SK-N-SH treated with all-trans-retinoic acid at 6 μM for 48 hours (cell line): ENCODE measurements at regions not wholly inside any gene's neighbourhood (a gene's known extent, or its start where the extent isn't known, plus 50 kb on each side); places are given as distances from the start of the nearest gene placed in this dataset.
A peak's percentile ranks its signal among the peaks of the same experiment; 100 is the strongest.

ENCODE experiments used
- ATAC-seq: fragments of 200-7000 bp; cut with Tn5 transposase; 3 replicates; pipeline ENCODE4 v1.9.1; 2020; ENCODE audit warnings: mild to moderate bottlenecking, moderate library complexity
- ARNTL ChIP-seq: fragments of 450-650 bp; formaldehyde crosslinking; IDR thresholded peaks from 2 replicates; pipeline ENCODE4 v1.5.0; 2020; ENCODE audit warnings: low read depth, mild to moderate bottlenecking, moderate library complexity, borderline replicate concordance
- BACH2 ChIP-seq: fragments of 250-450 bp; sonication (Bioruptor Pico); IDR thresholded peaks from 2 replicates; pipeline ENCODE4 v1.9.0; 2021; ENCODE audit warnings: mild to moderate bottlenecking, borderline replicate concordance
- ESRRG ChIP-seq: fragments of 250-450 bp; sonication (Bioruptor Pico); IDR thresholded peaks from 2 replicates; pipeline ENCODE4 v1.6.1; 2021; ENCODE audit warnings: mild to moderate bottlenecking
- GLIS3 ChIP-seq: fragments of 250-450 bp; sonication (Bioruptor Pico); IDR thresholded peaks from 2 replicates; pipeline ENCODE4 v1.5.0; 2020; ENCODE audit warnings: mild to moderate bottlenecking, moderate library complexity
- ISL1 ChIP-seq: fragments of 250-450 bp; sonication (Bioruptor Pico); IDR thresholded peaks from 2 replicates; pipeline ENCODE4 v2.1.2; 2022; ENCODE audit warnings: mild to moderate bottlenecking, moderate library complexity
- OSR1 ChIP-seq: fragments of 250-450 bp; sonication (Bioruptor Pico); IDR thresholded peaks from 2 replicates; pipeline ENCODE4 v1.8.0; 2022; ENCODE audit warnings: moderate library complexity, mild to moderate bottlenecking, inconsistent platforms
- PPARA ChIP-seq: fragments of 250-450 bp; sonication (Bioruptor Pico); IDR thresholded peaks from 2 replicates; pipeline ENCODE4 v1.5.0; 2020; ENCODE audit warnings: mild to moderate bottlenecking, borderline replicate concordance
- SNAI2 ChIP-seq: fragments of 250-450 bp; sonication (Bioruptor Pico); IDR thresholded peaks from 2 replicates; pipeline ENCODE4 v1.5.0; 2020; ENCODE audit warnings: mild to moderate bottlenecking, moderate library complexity
- TCF4 ChIP-seq: fragments of 250-450 bp; sonication (Bioruptor Pico); IDR thresholded peaks from 2 replicates; pipeline ENCODE4 v1.8.0; 2021; ENCODE audit warnings: mild to moderate bottlenecking, moderate library complexity, borderline replicate concordance
- TOX ChIP-seq: fragments of 250-450 bp; sonication (Bioruptor Pico); IDR thresholded peaks from 2 replicates; pipeline ENCODE4 v1.8.0; 2021; ENCODE audit warnings: mild to moderate bottlenecking, moderate library complexity, borderline replicate concordance
- ZC3H10 ChIP-seq: fragments of 250-450 bp; sonication (Bioruptor Pico); IDR thresholded peaks from 2 replicates; pipeline ENCODE4 v1.5.1; 2021; ENCODE audit warnings: mild to moderate bottlenecking, moderate library complexity
- ZFP3 ChIP-seq: fragments of 250-450 bp; sonication (Bioruptor Pico); IDR thresholded peaks from 2 replicates; pipeline ENCODE4 v1.5.0; 2020; ENCODE audit warnings: mild to moderate bottlenecking, moderate library complexity
- ZFP30 ChIP-seq: fragments of 450-650 bp; formaldehyde crosslinking; IDR thresholded peaks from 2 replicates; pipeline ENCODE4 v1.5.0; 2022; ENCODE audit warnings: mild to moderate bottlenecking, moderate library complexity
- ZNF565 ChIP-seq: fragments of 450-650 bp; formaldehyde crosslinking; conservative IDR thresholded peaks from 2 replicates; pipeline ENCODE4 v1.5.0; 2020; ENCODE audit warnings: low read depth, mild to moderate bottlenecking, moderate library complexity
- ZNF70 ChIP-seq: fragments of 450-650 bp; formaldehyde crosslinking; IDR thresholded peaks from 2 replicates; pipeline ENCODE4 v1.5.0; 2020; ENCODE audit warnings: mild to moderate bottlenecking, moderate library complexity
- ZNF8 ChIP-seq: fragments of 450-650 bp; formaldehyde crosslinking; IDR thresholded peaks from 2 replicates; pipeline ENCODE4 v1.5.0; 2020; ENCODE audit warnings: mild to moderate bottlenecking, moderate library complexity
- TF ChIP-seq, protein P1 (sequence below): fragments of 250-450 bp; sonication (Bioruptor Pico); IDR thresholded peaks from 2 replicates; pipeline ENCODE4 v1.5.0; 2020; ENCODE audit warnings: mild to moderate bottlenecking, moderate library complexity
- TF ChIP-seq, protein P2 (sequence below): fragments of 250-450 bp; sonication (Bioruptor Pico); IDR thresholded peaks from 2 replicates; pipeline ENCODE4 v1.5.1; 2021; ENCODE audit warnings: mild to moderate bottlenecking, moderate library complexity
- TF ChIP-seq, protein P3 (sequence below): fragments of 250-450 bp; sonication (Bioruptor Pico); IDR thresholded peaks from 2 replicates; pipeline ENCODE4 v1.5.1; 2020; ENCODE audit warnings: low read depth, mild to moderate bottlenecking, moderate library complexity
- TF ChIP-seq, protein P4 (sequence below): fragments of 250-450 bp; sonication (Bioruptor Pico); IDR thresholded peaks from 2 replicates; pipeline ENCODE4 v1.8.0; 2021; ENCODE audit warnings: low read depth, mild to moderate bottlenecking, moderate library complexity, borderline replicate concordance
- TF ChIP-seq, protein P5 (sequence below): fragments of 250-450 bp; sonication (Bioruptor Pico); IDR thresholded peaks from 2 replicates; pipeline ENCODE4 v1.8.0; 2020; ENCODE audit warnings: mild to moderate bottlenecking, moderate library complexity, borderline replicate concordance

DNA sequence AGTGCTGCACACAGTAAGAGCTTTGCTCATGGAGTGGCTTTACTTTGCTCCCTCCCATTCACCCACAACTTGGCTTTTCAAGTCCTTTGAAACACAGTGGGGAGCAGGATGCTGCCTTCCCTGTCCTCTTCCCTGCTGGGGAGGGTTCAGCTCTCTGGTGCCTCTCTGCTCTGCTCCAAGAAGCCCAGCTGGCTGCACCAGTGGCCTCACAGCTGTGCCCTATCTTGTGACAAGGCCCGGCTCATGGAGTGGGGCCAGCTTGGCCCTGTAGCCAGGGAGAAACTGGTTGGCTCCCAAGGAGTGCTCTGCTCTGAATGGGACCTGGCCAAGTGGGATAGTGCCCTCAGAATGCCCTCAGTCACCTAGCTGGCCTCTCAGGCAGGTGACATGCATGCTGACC, 212.3 kb upstream of the ZMIZ1 start:
- TF ChIP-seq TOX (no peak), OSR1 (CRISPR knock-in tag) (no peak), ESRRG (no peak)
- TF ChIP-seq, protein P1, sequence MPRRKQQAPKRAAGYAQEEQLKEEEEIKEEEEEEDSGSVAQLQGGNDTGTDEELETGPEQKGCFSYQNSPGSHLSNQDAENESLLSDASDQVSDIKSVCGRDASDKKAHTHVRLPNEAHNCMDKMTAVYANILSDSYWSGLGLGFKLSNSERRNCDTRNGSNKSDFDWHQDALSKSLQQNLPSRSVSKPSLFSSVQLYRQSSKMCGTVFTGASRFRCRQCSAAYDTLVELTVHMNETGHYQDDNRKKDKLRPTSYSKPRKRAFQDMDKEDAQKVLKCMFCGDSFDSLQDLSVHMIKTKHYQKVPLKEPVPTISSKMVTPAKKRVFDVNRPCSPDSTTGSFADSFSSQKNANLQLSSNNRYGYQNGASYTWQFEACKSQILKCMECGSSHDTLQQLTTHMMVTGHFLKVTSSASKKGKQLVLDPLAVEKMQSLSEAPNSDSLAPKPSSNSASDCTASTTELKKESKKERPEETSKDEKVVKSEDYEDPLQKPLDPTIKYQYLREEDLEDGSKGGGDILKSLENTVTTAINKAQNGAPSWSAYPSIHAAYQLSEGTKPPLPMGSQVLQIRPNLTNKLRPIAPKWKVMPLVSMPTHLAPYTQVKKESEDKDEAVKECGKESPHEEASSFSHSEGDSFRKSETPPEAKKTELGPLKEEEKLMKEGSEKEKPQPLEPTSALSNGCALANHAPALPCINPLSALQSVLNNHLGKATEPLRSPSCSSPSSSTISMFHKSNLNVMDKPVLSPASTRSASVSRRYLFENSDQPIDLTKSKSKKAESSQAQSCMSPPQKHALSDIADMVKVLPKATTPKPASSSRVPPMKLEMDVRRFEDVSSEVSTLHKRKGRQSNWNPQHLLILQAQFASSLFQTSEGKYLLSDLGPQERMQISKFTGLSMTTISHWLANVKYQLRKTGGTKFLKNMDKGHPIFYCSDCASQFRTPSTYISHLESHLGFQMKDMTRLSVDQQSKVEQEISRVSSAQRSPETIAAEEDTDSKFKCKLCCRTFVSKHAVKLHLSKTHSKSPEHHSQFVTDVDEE (CRISPR knock-in tag) = no peak
- TF ChIP-seq, protein P2, sequence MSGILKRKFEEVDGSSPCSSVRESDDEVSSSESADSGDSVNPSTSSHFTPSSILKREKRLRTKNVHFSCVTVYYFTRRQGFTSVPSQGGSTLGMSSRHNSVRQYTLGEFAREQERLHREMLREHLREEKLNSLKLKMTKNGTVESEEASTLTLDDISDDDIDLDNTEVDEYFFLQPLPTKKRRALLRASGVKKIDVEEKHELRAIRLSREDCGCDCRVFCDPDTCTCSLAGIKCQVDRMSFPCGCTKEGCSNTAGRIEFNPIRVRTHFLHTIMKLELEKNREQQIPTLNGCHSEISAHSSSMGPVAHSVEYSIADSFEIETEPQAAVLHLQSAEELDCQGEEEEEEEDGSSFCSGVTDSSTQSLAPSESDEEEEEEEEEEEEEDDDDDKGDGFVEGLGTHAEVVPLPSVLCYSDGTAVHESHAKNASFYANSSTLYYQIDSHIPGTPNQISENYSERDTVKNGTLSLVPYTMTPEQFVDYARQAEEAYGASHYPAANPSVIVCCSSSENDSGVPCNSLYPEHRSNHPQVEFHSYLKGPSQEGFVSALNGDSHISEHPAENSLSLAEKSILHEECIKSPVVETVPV (CRISPR knock-in tag) = no peak
- TF ChIP-seq, all 23 proteins: peak for 0
- no peak for ATAC-seq

DNA sequence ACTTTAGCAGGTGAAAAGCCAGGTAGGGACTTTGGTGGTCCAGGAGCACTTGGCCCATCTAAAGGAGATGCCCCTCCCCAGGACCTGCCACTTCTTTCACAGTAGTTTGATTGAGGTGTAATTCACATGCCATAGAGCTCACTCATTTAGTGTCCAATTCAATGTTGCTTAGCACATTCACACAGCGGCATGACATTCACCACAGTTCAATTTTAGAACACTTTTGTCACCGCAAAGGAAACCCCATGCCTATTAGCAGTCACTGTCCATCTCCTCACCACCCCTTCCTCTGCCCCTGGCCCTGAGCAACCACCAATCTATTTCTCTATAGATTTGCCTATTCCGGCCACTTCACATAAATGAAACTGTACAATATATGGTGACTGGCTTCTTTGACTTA, 211.6 kb upstream of the ZMIZ1 start:
- no peak for ATAC-seq

DNA sequence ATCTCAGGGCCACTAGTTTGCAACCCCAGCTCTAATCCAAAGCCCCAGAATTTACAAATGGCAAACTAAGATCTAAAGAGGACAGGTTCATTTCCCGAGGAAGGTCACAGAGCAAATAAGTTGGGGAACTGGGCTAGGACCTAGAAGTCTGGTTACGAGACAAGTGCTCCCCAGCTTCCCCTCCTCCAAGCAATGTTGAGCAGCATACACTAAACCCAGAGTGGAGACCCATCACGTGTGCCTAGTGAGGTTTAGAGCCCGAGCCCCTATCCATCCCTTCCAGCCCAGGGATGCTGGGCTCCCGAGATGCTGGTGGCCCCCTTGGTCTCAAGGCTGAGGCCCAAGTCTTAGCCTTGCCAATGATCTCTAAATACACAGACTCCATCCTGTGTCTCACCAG, 209.5 kb upstream of the ZMIZ1 start:
- TF ChIP-seq TCF4 (CRISPR knock-in tag) (no peak), ZFP3 (CRISPR knock-in tag) (no peak), ESRRG (no peak), ISL1 (CRISPR knock-in tag) (no peak), OSR1 (CRISPR knock-in tag) (no peak), TOX (no peak), ZFP30 (no peak), ZC3H10 (CRISPR knock-in tag) (no peak), ZNF565 (no peak), PPARA (no peak)
- TF ChIP-seq, protein P3, sequence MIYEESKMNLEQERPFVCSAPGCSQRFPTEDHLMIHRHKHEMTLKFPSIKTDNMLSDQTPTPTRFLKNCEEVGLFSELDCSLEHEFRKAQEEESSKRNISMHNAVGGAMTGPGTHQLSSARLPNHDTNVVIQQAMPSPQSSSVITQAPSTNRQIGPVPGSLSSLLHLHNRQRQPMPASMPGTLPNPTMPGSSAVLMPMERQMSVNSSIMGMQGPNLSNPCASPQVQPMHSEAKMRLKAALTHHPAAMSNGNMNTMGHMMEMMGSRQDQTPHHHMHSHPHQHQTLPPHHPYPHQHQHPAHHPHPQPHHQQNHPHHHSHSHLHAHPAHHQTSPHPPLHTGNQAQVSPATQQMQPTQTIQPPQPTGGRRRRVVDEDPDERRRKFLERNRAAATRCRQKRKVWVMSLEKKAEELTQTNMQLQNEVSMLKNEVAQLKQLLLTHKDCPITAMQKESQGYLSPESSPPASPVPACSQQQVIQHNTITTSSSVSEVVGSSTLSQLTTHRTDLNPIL (CRISPR knock-in tag) = no peak
- TF ChIP-seq, all 23 proteins: peak for 0
- ATAC-seq = no peak

More for the DNA sequence above, 211.6 kb upstream of the ZMIZ1 start:
- TF ChIP-seq ZNF8 (CRISPR knock-in tag) (no peak), ZC3H10 (CRISPR knock-in tag) (no peak), ZFP3 (CRISPR knock-in tag) (no peak), BACH2 (CRISPR knock-in tag) (no peak), ZNF565 (no peak), ISL1 (CRISPR knock-in tag) (no peak), PPARA (no peak), ARNTL (no peak), ESRRG (no peak), ZNF70 (CRISPR knock-in tag) (no peak)
- TF ChIP-seq, protein P4, sequence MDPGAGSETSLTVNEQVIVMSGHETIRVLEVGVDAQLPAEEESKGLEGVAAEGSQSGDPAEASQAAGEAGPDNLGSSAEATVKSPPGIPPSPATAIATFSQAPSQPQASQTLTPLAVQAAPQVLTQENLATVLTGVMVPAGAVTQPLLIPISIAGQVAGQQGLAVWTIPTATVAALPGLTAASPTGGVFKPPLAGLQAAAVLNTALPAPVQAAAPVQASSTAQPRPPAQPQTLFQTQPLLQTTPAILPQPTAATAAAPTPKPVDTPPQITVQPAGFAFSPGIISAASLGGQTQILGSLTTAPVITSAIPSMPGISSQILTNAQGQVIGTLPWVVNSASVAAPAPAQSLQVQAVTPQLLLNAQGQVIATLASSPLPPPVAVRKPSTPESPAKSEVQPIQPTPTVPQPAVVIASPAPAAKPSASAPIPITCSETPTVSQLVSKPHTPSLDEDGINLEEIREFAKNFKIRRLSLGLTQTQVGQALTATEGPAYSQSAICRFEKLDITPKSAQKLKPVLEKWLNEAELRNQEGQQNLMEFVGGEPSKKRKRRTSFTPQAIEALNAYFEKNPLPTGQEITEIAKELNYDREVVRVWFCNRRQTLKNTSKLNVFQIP (CRISPR knock-in tag) = no peak

DNA sequence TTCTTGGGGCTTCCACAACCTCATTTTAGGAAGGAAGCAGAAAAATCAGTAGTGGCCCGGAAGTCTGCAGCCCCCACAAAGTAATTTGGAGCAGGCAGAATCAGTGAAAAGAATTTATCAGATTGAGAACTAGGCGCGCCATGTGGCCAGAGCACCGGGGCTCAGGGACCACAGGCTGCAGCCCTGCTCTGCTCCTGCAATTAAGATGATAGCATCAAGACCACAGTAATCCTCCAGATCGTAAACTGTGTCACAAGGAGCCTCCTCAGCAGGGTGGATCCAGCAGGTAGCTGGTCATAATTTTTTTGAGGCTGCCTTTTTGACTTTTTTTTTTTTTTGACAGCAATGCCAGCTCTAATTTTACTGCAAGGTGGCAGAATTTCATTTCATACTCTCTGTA, 209.0 kb upstream of the ZMIZ1 start:
- no peak for ATAC-seq
- TF ChIP-seq ZFP30 (no peak), TCF4 (CRISPR knock-in tag) (peak; percentile 64; the same call in 1 of the 2 replicates), SNAI2 (CRISPR knock-in tag) (no peak), PPARA (no peak), OSR1 (CRISPR knock-in tag) (no peak), ZNF565 (no peak)

DNA sequence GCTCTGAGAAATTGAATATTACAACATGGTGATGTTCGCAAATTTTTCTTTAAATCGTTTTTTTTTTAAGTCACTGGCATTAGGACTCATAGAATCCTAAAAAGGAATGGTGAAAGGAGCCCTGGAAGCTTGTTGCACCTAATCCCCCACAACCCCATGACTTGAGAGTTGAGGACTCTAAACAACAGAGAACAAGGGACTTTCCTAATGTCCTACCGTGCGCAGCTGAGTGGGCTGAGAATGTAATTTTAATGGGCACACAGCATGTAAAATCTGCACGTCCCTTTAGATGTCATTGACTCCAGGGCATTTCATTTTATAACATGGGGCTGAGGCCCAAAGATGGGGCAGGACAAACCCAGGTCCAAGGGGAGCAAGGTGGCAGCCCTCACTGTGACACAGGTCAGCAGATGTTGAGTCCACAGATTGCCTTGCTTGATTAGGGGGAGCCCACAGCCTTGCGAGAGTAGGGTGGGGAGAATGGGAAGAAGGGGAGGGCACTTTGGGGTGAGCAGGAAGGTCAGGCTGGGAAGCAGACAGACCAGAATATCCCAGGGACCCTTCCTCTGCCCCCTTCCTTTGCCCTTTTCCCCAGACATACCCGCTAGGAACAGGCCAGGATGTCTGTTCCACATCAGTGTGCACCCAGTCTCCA, 208.4 kb upstream of the ZMIZ1 start:
- no peak for ATAC-seq
- TF ChIP-seq ESRRG = no peak
- TF ChIP-seq, protein P5, sequence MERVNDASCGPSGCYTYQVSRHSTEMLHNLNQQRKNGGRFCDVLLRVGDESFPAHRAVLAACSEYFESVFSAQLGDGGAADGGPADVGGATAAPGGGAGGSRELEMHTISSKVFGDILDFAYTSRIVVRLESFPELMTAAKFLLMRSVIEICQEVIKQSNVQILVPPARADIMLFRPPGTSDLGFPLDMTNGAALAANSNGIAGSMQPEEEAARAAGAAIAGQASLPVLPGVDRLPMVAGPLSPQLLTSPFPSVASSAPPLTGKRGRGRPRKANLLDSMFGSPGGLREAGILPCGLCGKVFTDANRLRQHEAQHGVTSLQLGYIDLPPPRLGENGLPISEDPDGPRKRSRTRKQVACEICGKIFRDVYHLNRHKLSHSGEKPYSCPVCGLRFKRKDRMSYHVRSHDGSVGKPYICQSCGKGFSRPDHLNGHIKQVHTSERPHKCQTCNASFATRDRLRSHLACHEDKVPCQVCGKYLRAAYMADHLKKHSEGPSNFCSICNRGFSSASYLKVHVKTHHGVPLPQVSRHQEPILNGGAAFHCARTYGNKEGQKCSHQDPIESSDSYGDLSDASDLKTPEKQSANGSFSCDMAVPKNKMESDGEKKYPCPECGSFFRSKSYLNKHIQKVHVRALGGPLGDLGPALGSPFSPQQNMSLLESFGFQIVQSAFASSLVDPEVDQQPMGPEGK (CRISPR knock-in tag) = no peak
- TF ChIP-seq ZFP3 (CRISPR knock-in tag) = no peak
- TF ChIP-seq, protein P3 (CRISPR knock-in tag) = no peak
- TF ChIP-seq ZFP30 = no peak
- TF ChIP-seq GLIS3 (CRISPR knock-in tag) = no peak
- TF ChIP-seq, protein P4 (CRISPR knock-in tag) = no peak
